ENCODE measurements at regions not wholly inside any gene's neighbourhood (a gene's known extent, or its start where the extent isn't known, plus 50 kb on each side); places are given as distances from the start of the nearest gene placed in this dataset.

DNA sequence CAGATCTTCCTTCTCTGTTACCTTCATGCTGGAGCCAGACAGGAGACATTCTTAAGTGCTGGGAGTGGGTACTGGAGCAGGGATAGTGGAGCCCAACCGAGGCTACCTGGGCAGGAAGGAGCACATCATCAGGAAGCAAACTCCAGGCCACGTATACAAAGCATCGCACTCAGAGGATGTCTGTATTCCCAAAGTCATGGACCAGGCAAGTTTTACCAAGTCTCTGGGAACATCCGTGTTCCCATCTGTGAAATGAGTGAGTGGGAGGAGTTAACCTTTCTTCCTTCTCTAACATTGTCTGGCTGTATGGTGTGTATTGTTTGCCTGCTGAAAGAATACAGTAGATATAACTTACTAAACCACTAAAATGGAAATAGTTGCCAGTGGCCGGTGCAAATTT, 175.0 kb upstream of the TMEM45B start:
- no peaks in the 10 kb centered on the region for H4K20me1 ChIP-seq (replicated peaks; ENCODE audit: control insufficient read depth, extremely low read depth, insufficient read depth, low read length)
- no peak overlapping the region for H3K27ac ChIP-seq (ENCODE audit: insufficient read depth, low read depth, low read length)
- peaks cover 30% of the 10 kb centered on the region for H3K4me1 ChIP-seq (ENCODE audit: control insufficient read depth, extremely low read depth, insufficient read depth, low read length)
- H2AFZ ChIP-seq (ENCODE audit: low read depth, low read length): peak overlapping the region; percentile 0
- H3K9me1 ChIP-seq (replicated peaks; ENCODE audit: control insufficient read depth, extremely low read depth, insufficient read depth, low read length): no peaks in the 10 kb centered on the region
- CTCF ChIA-PET: no interaction called here
- no peaks in the 10 kb centered on the region for H3K27me3 ChIP-seq (ENCODE audit: control insufficient read depth in 2 of 2, insufficient read depth in 2 of 2, low read length in 2 of 2)
- no peaks in the 10 kb centered on the region for H3K9me3 ChIP-seq (replicated peaks; ENCODE audit: control insufficient read depth, insufficient read depth, low read length)
- POLR2A ChIA-PET: no interaction called here
- BruUV-seq (replicated peaks): no TSS peak
- no peak overlapping the region for H3K4me2 ChIP-seq (ENCODE audit: insufficient read depth, low read length)
- dilution Hi-C loops (cut with MboI; ENCODE audit: extremely low pct_ligation_motif_present, low sequenced_read_pairs) (no loop called here), intact Hi-C loops (cut with micrococcal nuclease) (no loop called here)
- DNase-seq (ENCODE audit: low read depth, low spot score) (no peak), FAIRE-seq (no peak)
- H3K36me3 ChIP-seq (ENCODE audit: control insufficient read depth in 2 of 2, extremely low read depth in 1 of 2, insufficient read depth in 2 of 2, low read length in 2 of 2): no peaks in the 10 kb centered on the region
- no peak overlapping the region for H3K4me3 ChIP-seq (replicated peaks in 1 of 3; ENCODE audit: insufficient read depth in 1 of 3, low read depth in 1 of 3, low read length in 3 of 3)
- no peak overlapping the region for H3K9ac ChIP-seq (replicated peaks; ENCODE audit: extremely low read depth, insufficient read depth, low read length)
- H3K79me2 ChIP-seq (ENCODE audit: control insufficient read depth, insufficient read depth, low read length): no peaks in the 10 kb centered on the region
- no peak for TF ChIP-seq JUN (IDR thresholded peaks at IDR 0.05; ENCODE audit: borderline replicate concordance, insufficient read depth, insufficient read length, low read depth)
- TF ChIP-seq, protein P1, sequence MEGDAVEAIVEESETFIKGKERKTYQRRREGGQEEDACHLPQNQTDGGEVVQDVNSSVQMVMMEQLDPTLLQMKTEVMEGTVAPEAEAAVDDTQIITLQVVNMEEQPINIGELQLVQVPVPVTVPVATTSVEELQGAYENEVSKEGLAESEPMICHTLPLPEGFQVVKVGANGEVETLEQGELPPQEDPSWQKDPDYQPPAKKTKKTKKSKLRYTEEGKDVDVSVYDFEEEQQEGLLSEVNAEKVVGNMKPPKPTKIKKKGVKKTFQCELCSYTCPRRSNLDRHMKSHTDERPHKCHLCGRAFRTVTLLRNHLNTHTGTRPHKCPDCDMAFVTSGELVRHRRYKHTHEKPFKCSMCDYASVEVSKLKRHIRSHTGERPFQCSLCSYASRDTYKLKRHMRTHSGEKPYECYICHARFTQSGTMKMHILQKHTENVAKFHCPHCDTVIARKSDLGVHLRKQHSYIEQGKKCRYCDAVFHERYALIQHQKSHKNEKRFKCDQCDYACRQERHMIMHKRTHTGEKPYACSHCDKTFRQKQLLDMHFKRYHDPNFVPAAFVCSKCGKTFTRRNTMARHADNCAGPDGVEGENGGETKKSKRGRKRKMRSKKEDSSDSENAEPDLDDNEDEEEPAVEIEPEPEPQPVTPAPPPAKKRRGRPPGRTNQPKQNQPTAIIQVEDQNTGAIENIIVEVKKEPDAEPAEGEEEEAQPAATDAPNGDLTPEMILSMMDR (IDR thresholded peaks at IDR 0.05; ENCODE audit: extremely low read depth in 1 of 2, insufficient read depth in 1 of 2, low read depth in 1 of 2, low read length in 2 of 2): no peak
- TF ChIP-seq, protein P2, sequence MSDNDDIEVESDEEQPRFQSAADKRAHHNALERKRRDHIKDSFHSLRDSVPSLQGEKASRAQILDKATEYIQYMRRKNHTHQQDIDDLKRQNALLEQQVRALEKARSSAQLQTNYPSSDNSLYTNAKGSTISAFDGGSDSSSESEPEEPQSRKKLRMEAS (IDR thresholded peaks at IDR 0.05; ENCODE audit: insufficient read depth, insufficient read length): no peak
- TF ChIP-seq FOS (IDR thresholded peaks at IDR 0.05; ENCODE audit: borderline replicate concordance, insufficient read depth, low read length): no peak
- no peak for TF ChIP-seq MYC (IDR thresholded peaks at IDR 0.05; ENCODE audit: low read depth, low read length)
- TF ChIP-seq POLR2A (IDR thresholded peaks at IDR 0.05; ENCODE audit: low read depth, low read length): no peak
- TF ChIP-seq GATA2 (IDR thresholded peaks at IDR 0.05; ENCODE audit: insufficient read depth, insufficient read length, low read depth, low read length): no peak
- TF ChIP-seq EZH2 (IDR thresholded peaks at IDR 0.05; ENCODE audit: borderline replicate concordance, low read depth, low read length, severe bottlenecking): no peak
- TF ChIP-seq POLR2AphosphoS5 (IDR thresholded peaks at IDR 0.05; ENCODE audit: insufficient read depth, low read depth, low read length): no peak

Data from endothelial cell of umbilical vein (primary cell).